Activated CD8-positive, alpha-beta memory T cell treated with anti-CD3 and anti-CD28 coated beads for 36 hours (primary cell): ENCODE measurements at regions not wholly inside any gene's neighbourhood (a gene's known extent, or its start where the extent isn't known, plus 50 kb on each side); places are given as distances from the start of the nearest gene placed in this dataset.
"Not testable (repeated sequence)": the region's sequence is repeated elsewhere in the genome, so short reads cannot be mapped to it uniquely, and the experiment has no call there.

Experiments used
- CTCF ChIA-PET: fragments of 350-600 bp; sonication (Branson Sonifier 250); formaldehyde crosslinking; loops from one replicate; lab custom pipeline; 2021; ENCODE audit warnings: antibody characterized with exemption; lab: Charles Lee
- POLR2A ChIA-PET: fragments of 350-600 bp; sonication (Branson Sonifier 250); formaldehyde crosslinking; loops from one replicate; lab custom pipeline; 2021; ENCODE audit warnings: antibody characterized with exemption; lab: Charles Lee

DNA sequence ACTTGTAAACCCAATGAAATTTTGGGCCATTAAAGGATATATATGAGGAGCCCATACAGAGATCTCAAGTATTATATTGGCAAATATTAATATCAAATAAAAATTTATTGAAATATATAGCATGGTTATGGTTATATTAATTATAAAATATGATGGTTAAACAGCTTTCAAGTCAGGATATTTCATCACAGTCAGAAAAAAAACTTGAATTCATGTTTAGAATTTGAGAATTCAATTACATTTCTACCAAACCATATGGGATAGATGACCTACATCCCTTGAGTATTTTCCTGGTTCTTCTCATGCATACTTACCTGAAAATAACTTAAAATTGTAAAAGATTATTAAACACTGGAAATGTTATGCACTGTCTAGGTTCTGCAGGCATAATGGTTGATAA lies 956.1 kb upstream of the EDIL3 start:
- POLR2A ChIA-PET: no interaction called here
- CTCF ChIA-PET: no interaction called here

- ChIA-PET CTCF (no interaction called here), POLR2A (no interaction called here)
Measured at GRCh38 chr5:85345818-85346217, 961.1 kb upstream of the EDIL3 start.

DNA sequence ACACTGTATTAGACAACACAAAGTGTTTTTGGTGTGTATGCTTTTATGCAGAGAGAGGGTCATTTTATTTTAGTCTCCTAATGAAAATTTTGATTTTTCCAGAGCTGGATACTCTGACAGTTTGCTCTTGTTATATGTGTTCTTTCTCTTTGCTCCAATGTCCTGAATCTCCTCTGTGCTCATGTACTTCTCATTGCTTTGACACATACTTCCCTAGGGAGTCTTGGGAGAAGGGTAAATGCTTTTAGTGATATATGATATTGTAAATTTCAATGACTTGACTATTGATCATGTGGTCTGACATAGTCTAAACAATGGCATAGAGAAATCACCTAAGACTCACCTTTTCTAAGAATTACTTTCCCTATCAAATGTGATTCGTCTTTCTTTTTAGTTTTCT lies 972.6 kb upstream of the EDIL3 start:
- CTCF ChIA-PET: no interaction called here
- POLR2A ChIA-PET: no interaction called here

GRCh38 chr5:85375525-85375924 lies 990.8 kb upstream of the EDIL3 start:
- ChIA-PET CTCF (no interaction called here), POLR2A (no interaction called here)

DNA sequence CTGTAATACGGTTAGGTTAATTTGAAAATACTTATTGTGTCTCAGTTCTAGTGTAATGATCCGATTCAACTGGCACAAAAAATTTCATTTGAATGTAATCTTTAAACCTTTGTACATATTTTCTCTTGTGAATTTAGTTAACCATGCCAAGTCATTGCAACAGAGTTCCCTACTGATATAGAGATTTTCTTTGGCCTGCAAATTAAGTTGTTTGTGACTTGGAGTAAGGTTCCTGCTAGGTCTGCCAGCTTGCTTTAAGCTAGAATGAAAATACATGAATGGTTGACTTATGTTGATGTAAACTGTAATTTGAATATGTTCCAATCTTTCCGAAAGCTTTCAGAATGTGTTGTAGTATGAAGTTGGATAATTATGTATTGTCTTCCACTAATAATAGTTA lies 1004.1 kb upstream of the EDIL3 start:
- ChIA-PET POLR2A (no interaction called here), CTCF (interaction anchor here (0.6 kb wide), 1 partner anchor 1103 kb away, joined by 3 read pairs; no protein-coding TSS in a partner anchor)

GRCh38 chr5:85392309-85392708 lies 1007.6 kb upstream of the EDIL3 start:
- POLR2A ChIA-PET: not testable (repeated sequence)

GRCh38 chr5:85395526-85395925 lies 1010.8 kb upstream of the EDIL3 start:
- ChIA-PET CTCF (no interaction called here), POLR2A (no interaction called here)

More at GRCh38 chr5:85392309-85392708, 1007.6 kb upstream of the EDIL3 start:
- CTCF ChIA-PET: not testable (repeated sequence)

- ChIA-PET CTCF (no interaction called here), POLR2A (no interaction called here)
Measured at GRCh38 chr5:85397451-85397850, 1012.8 kb upstream of the EDIL3 start.

DNA sequence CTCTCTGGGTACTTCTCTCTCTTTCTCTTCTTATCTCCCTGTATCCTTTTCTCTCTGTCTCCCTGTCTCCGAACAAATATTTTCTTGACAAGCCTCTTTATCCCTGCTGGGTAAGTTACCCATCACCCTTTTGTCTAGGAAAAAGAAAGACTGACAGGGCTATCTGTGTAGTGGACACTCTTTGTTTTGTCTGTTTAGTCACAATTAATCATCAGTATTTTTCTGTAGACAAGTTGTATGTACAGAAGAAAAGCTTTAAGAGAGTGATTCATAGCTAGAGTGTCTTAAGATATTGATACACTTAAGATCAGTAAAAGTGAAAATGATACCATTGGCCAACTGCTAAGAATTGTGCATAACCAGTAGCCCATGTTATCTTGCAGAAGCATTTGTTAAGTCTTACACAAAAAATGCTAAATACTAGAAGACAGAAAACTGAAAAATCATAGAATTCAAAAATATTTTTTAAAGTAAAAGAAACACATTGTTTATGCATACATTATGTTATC lies 1043.8 kb upstream of the EDIL3 start:
- POLR2A ChIA-PET: no interaction called here

GRCh38 chr5:85431726-85432125 lies 1047.0 kb upstream of the EDIL3 start:
- POLR2A ChIA-PET, CTCF ChIA-PET: not testable (repeated sequence)

More for the DNA sequence above, 1043.8 kb upstream of the EDIL3 start:
- CTCF ChIA-PET: no interaction called here

GRCh38 chr5:85441156-85441555 lies 1056.5 kb upstream of the EDIL3 start:
- POLR2A ChIA-PET: no interaction called here
- CTCF ChIA-PET: no interaction called here

GRCh38 chr5:85441853-85442252 lies 1057.2 kb upstream of the EDIL3 start:
- CTCF ChIA-PET: no interaction called here
- POLR2A ChIA-PET: no interaction called here

DNA sequence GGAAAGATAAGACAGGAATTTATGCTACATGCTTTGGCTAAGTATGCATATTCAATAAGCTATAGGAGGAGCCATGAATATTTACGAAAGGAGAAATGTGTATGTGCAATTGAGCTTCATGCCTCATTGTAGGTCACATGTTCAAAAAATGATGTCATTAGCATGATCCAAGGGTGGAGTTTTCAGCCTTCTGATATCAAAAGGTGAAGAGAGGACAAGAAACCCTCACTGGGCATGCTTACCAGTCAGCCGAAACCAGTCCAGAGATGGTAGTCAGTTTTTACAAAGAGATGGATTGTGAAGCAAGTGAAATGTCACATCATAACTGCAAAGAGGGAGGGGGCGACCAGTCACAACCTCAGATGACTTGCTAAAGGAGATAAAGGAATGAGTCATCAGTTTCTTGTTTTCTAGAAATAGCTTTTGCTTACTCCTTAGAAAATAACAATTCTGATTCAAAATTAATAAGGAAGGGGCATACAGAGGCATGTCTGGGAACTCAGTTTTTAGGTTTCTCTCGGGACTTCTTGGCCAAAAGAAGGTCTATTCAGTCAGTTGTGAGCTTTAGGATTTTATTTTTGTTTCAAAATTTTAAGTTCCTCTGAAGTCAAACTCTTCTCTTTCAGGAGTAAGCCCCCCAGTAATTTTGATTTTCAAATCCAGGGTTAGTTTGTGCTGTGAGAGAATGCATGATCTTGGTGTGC lies 1067.8 kb upstream of the EDIL3 start:
- POLR2A ChIA-PET: no interaction called here
- CTCF ChIA-PET: no interaction called here

DNA sequence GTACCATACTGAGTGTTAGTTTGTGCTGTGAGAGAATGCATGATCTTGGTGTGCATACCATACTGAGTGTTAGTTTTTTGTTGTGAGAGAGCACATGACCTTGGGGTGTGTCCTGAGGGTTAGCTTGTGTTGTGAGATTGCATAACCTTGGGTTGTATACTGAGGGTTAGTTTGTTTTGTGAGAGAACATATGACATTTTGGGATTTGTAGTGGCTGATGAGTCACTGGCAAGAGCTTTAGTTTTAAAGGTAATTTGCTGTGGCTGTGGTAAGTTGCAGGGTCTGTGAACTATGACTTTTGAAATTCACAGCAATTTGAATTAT lies 1068.3 kb upstream of the EDIL3 start:
- CTCF ChIA-PET: no interaction called here
- POLR2A ChIA-PET: no interaction called here

GRCh38 chr5:85458319-85458718 lies 1073.6 kb upstream of the EDIL3 start:
- ChIA-PET POLR2A (no interaction called here), CTCF (no interaction called here)

DNA sequence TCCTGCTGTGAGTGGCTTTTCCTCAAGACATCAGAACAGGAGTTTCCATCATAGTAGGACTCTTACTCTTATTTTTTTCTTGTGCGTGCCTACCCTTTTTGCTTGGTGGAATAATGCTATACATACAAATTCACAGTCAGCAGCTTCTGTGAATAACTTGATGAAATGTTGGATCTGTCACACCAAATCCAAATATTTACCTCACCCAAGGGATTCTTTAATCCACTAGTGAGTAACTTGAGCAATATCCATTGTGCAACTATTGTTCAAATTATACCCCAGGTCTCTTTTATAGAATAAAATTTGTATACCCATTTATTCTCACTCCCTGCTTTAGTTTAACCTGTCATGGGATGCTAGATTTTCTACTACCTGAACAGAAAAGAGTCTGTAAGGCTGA lies 1078.3 kb upstream of the EDIL3 start:
- POLR2A ChIA-PET: no interaction called here
- CTCF ChIA-PET: no interaction called here

- ChIA-PET POLR2A (no interaction called here), CTCF (no interaction called here)
Measured at GRCh38 chr5:85466423-85466822, 1081.7 kb upstream of the EDIL3 start.

DNA sequence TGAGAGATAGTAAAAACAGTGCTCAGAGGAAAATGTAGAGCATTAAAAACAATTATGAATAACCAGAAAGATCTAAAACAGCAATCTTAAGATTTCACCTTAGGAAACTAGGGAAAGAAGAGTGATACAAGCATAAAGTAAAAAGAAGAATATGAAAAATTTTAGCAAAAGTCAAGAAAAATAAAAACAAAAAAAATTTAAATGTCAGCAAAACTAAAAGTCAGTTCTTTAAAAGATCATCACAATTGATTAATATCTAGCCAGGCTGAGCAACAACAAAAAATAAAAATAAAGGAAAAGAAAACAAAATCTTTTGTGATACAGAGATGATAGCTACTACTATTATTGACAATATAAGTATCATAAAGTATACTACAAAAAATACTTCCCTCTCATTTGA lies 1088.1 kb upstream of the EDIL3 start:
- CTCF ChIA-PET: no interaction called here
- POLR2A ChIA-PET: no interaction called here

DNA sequence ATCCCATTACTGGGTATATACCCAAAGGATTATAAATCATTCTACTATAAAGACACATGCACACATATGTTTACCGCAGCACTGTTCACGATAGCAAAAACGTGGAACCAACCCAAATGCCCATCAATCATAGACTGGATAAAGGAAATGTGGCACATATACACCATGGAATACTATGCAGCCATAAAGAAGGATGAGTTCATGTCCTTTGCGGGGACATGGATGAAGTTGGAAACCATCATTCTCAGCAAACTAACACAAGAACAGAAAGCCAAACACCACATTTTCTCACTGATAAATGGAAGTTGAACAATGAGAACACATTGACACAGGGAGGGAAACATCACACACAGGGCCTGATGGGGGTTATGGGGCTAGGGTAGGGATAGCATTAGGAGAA lies 1090.5 kb upstream of the EDIL3 start:
- POLR2A ChIA-PET: not testable (repeated sequence)

DNA sequence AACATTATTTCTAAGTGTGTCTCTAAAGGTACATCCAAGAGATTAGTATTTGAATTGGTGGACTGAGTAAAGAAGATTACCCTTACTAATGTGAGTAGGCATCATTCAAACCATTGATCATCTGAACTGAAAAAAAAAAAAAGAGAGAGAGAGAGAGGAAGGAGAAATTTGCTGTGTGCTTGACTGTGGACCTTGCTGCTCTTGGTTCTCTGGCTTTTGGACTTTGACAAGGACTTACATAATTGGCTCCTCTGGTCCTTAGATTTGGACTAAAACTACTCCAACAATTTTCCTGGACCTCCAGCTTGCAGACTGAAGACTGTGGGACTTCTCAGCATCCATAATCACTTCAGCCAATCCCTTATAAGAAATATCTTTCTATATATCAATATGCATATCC lies 1091.9 kb upstream of the EDIL3 start:
- ChIA-PET POLR2A (no interaction called here), CTCF (no interaction called here)

More for the DNA sequence above, 1090.5 kb upstream of the EDIL3 start:
- CTCF ChIA-PET: not testable (repeated sequence)

GRCh38 chr5:85479849-85480248 lies 1095.2 kb upstream of the EDIL3 start:
- ChIA-PET POLR2A (no interaction called here), CTCF (no interaction called here)
